GM19463 (cell line): ENCODE measurements at regions not wholly inside any gene's neighbourhood (a gene's known extent, or its start where the extent isn't known, plus 50 kb on each side); places are given as distances from the start of the nearest gene placed in this dataset.

ENCODE experiments used
- ATAC-seq: cut with Tn5 transposase; IDR thresholded peaks from one replicate; pipeline ENCODE4 v1.9.1; 2021; ENCODE audit warnings: mild to moderate bottlenecking, moderate library complexity; ENCODE audit not compliant: unreplicated experiment

GRCh38 chr12:59007620-59008019 is 87.3 kb upstream of the LRIG3 start:
- ATAC-seq = no peak

GRCh38 chr12:59005193-59005955 is 85.1 kb upstream of the LRIG3 start:
- no peak for ATAC-seq

- ATAC-seq = no peak
These were observed 84.2 kb upstream of the LRIG3 start for GRCh38 chr12:59004456-59004855.

GRCh38 chr12:58995666-58996363 is 75.5 kb upstream of the LRIG3 start:
- ATAC-seq = no peak

- ATAC-seq = no peak
These were observed 68.5 kb upstream of the LRIG3 start for GRCh38 chr12:58988643-58989344.

GRCh38 chr12:58981961-58982360 is 61.7 kb upstream of the LRIG3 start:
- no peak for ATAC-seq

GRCh38 chr12:58980768-58981167 is 60.5 kb upstream of the LRIG3 start:
- no peak for ATAC-seq

GRCh38 chr12:58978717-58979116 is 58.4 kb upstream of the LRIG3 start:
- no peak for ATAC-seq

GRCh38 chr12:58977476-58977875 is 57.2 kb upstream of the LRIG3 start:
- no peak for ATAC-seq

- ATAC-seq = no peak
These were observed 55.8 kb upstream of the LRIG3 start for GRCh38 chr12:58976146-58976545.
